WTC11 (cell line): ENCODE measurements at regions not wholly inside any gene's neighbourhood (a gene's known extent, or its start where the extent isn't known, plus 50 kb on each side); places are given as distances from the start of the nearest gene placed in this dataset.
A peak's percentile ranks its signal among the peaks of the same experiment; 100 is the strongest.

Experiments used
- ATAC-seq: fragments of 200-7000 bp; cut with Tn5 transposase; 2 replicates; pipeline ENCODE4 v1.10.0; 2021; ENCODE audit warnings: mild to moderate bottlenecking, moderate library complexity
- CTCF ChIA-PET: fragments of 300-600 bp; sonication (Branson Sonifier 250); formaldehyde crosslinking; loops from one replicate; lab custom pipeline; 2021; ENCODE audit warnings: antibody characterized with exemption; lab: Charles Lee
- POLR2A ChIA-PET: fragments of 350-600 bp; sonication (Branson Sonifier 250); formaldehyde crosslinking; loops from one replicate; lab custom pipeline; 2021; ENCODE audit warnings: antibody characterized with exemption; lab: Charles Lee
- DNase-seq: peaks from one replicate; pipeline ENCODE4 v3.0.0; 2021; ENCODE audit warnings: low spot score
- H3K27ac Mint-ChIP-seq: 2 replicates; pipeline ENCODE4 v1.8.0; 2021; ENCODE audit warnings: mixed read lengths
- H3K27me3 Mint-ChIP-seq: 2 replicates; pipeline ENCODE4 v1.8.0; 2021; ENCODE audit warnings: low read depth, mild to moderate bottlenecking, moderate library complexity, mixed read lengths
- H3K36me3 Mint-ChIP-seq: 2 replicates; pipeline ENCODE4 v1.8.0; 2021; ENCODE audit warnings: mixed read lengths
- H3K4me1 Mint-ChIP-seq: 2 replicates; pipeline ENCODE4 v1.8.0; 2022; ENCODE audit warnings: mixed read lengths
- H3K4me3 Mint-ChIP-seq: 2 replicates; pipeline ENCODE4 v1.8.0; 2021; ENCODE audit warnings: mild to moderate bottlenecking, moderate library complexity, mixed read lengths
- H3K9me3 Mint-ChIP-seq: 2 replicates; pipeline ENCODE4 v1.8.0; 2021; ENCODE audit warnings: mixed read lengths
- AR ChIP-seq: fragments of 250-450 bp; sonication (Bioruptor Pico); IDR thresholded peaks from 2 replicates; pipeline ENCODE4 v1.9.0; 2021; ENCODE audit warnings: mild to moderate bottlenecking
- ATF1 ChIP-seq: sonication (generic); formaldehyde crosslinking; IDR thresholded peaks from 2 replicates; pipeline ENCODE4 v1.8.1; 2023; ENCODE audit warnings: mild to moderate bottlenecking, moderate library complexity, missing genetic modification reagents
- ATF2 ChIP-seq: sonication (generic); formaldehyde crosslinking; IDR thresholded peaks from 2 replicates; pipeline ENCODE4 v1.8.1; 2022; ENCODE audit warnings: low read depth, missing genetic modification reagents, borderline replicate concordance
- CREB1 ChIP-seq: sonication (generic); formaldehyde crosslinking; IDR thresholded peaks from 2 replicates; pipeline ENCODE4 v1.8.0; 2023; ENCODE audit warnings: mild to moderate bottlenecking, missing genetic modification reagents
- E2F1 ChIP-seq: sonication (generic); formaldehyde crosslinking; IDR thresholded peaks from 2 replicates; pipeline ENCODE4 v1.8.0; 2022; ENCODE audit warnings: mild to moderate bottlenecking, missing genetic modification reagents
- E2F5 ChIP-seq: sonication (generic); formaldehyde crosslinking; IDR thresholded peaks from 2 replicates; pipeline ENCODE4 v1.8.1; 2022; ENCODE audit warnings: mild to moderate bottlenecking, moderate library complexity, missing genetic modification reagents
- FOXP4 ChIP-seq: sonication (generic); formaldehyde crosslinking; IDR thresholded peaks from 2 replicates; pipeline ENCODE4 v1.8.0; 2022; ENCODE audit warnings: mild to moderate bottlenecking, missing genetic modification reagents
- GABPB1 ChIP-seq: sonication (generic); formaldehyde crosslinking; IDR thresholded peaks from 2 replicates; pipeline ENCODE4 v1.8.1; 2023; ENCODE audit warnings: mild to moderate bottlenecking, missing genetic modification reagents
- IRF1 ChIP-seq: sonication (generic); formaldehyde crosslinking; IDR thresholded peaks from 2 replicates; pipeline ENCODE4 v1.8.0; 2023; ENCODE audit warnings: missing genetic modification reagents
- KAT7 ChIP-seq: sonication (generic); formaldehyde crosslinking; IDR thresholded peaks from 2 replicates; pipeline ENCODE4 v1.8.1; 2023; ENCODE audit warnings: missing genetic modification reagents, mild to moderate bottlenecking, borderline replicate concordance
- SMAD3 ChIP-seq: sonication (generic); formaldehyde crosslinking; IDR thresholded peaks from 2 replicates; pipeline ENCODE4 v1.8.0; 2022; ENCODE audit warnings: missing genetic modification reagents, mild to moderate bottlenecking, borderline replicate concordance
- SP1 ChIP-seq: sonication (generic); formaldehyde crosslinking; conservative IDR thresholded peaks from 2 replicates; pipeline ENCODE4 v1.8.1; 2022; ENCODE audit warnings: missing genetic modification reagents
- TCF7 ChIP-seq: sonication (generic); formaldehyde crosslinking; IDR thresholded peaks from 2 replicates; pipeline ENCODE4 v1.8.0; 2022; ENCODE audit warnings: mild to moderate bottlenecking, low read depth, missing genetic modification reagents, moderate library complexity
- TP53 ChIP-seq: sonication (generic); formaldehyde crosslinking; IDR thresholded peaks from 2 replicates; pipeline ENCODE4 v1.8.1; 2023; ENCODE audit warnings: mild to moderate bottlenecking, missing genetic modification reagents
- USF1 ChIP-seq: sonication (generic); formaldehyde crosslinking; IDR thresholded peaks from 2 replicates; pipeline ENCODE4 v1.8.0; 2022; ENCODE audit warnings: mild to moderate bottlenecking, missing genetic modification reagents
- ZNF138 ChIP-seq: sonication (generic); formaldehyde crosslinking; conservative IDR thresholded peaks from 2 replicates; pipeline ENCODE4 v1.8.1; 2022; ENCODE audit warnings: mild to moderate bottlenecking, moderate library complexity, missing genetic modification reagents
- ZNF219 ChIP-seq: sonication (generic); formaldehyde crosslinking; IDR thresholded peaks from 2 replicates; pipeline ENCODE4 v1.8.0; 2023; ENCODE audit warnings: missing genetic modification reagents, mild to moderate bottlenecking, borderline replicate concordance
- ZNF532 ChIP-seq: fragments of 250-450 bp; sonication (Bioruptor Pico); IDR thresholded peaks from 2 replicates; pipeline ENCODE4 v1.9.0; 2021; ENCODE audit warnings: mild to moderate bottlenecking, borderline replicate concordance

- H3K9me3 Mint-ChIP-seq: peaks cover 3% of the 10 kb centered on the region; the same call in 1 of the 2 replicates
- ATAC-seq (peak; percentile 75), DNase-seq (no peak)
- no peaks in the 10 kb centered on the region for H3K27me3 Mint-ChIP-seq
- H3K4me1 Mint-ChIP-seq: peaks cover 18% of the 10 kb centered on the region
- no peak overlapping the region for H3K4me3 Mint-ChIP-seq
- no peak for TF ChIP-seq E2F5 (CRISPR knock-in tag)
- no peak for TF ChIP-seq USF1 (CRISPR knock-in tag)
- TF ChIP-seq ATF1: no peak
- TF ChIP-seq AR (CRISPR knock-in tag): no peak
- no peak for TF ChIP-seq E2F1 (CRISPR knock-in tag)
- no peak for TF ChIP-seq IRF1 (CRISPR knock-in tag)
- TF ChIP-seq TP53 (CRISPR knock-in tag): no peak
- TF ChIP-seq SMAD3: no peak
- TF ChIP-seq TCF7 (CRISPR knock-in tag): no peak
- TF ChIP-seq FOXP4: no peak
- TF ChIP-seq ZNF138 (CRISPR knock-in tag): no peak
- TF ChIP-seq KAT7: no peak
- no peak for TF ChIP-seq CREB1
- H3K36me3 Mint-ChIP-seq: no peaks in the 10 kb centered on the region
- no peak overlapping the region for H3K27ac Mint-ChIP-seq
- POLR2A ChIA-PET: no interaction called here
- CTCF ChIA-PET: no interaction called here
Measured at GRCh38 chr13:104011505-104012241, 945.5 kb upstream of the SLC10A2 start.

- peaks cover 17% of the 10 kb centered on the region for H3K4me1 Mint-ChIP-seq
- H3K4me3 Mint-ChIP-seq: no peak overlapping the region
- H3K9me3 Mint-ChIP-seq: no peaks in the 10 kb centered on the region
- DNase-seq (no peak), ATAC-seq (no peak)
- ChIA-PET CTCF (no interaction called here), POLR2A (no interaction called here)
- no peaks in the 10 kb centered on the region for H3K27me3 Mint-ChIP-seq
- TF ChIP-seq SP1 (CRISPR knock-in tag) (no peak), ZNF532 (CRISPR knock-in tag) (no peak), GABPB1 (no peak), ZNF219 (CRISPR knock-in tag) (no peak), ATF2 (CRISPR knock-in tag) (no peak)
- no peaks in the 10 kb centered on the region for H3K36me3 Mint-ChIP-seq
- H3K27ac Mint-ChIP-seq: no peak overlapping the region
Measured at GRCh38 chr13:104008541-104009435, 942.6 kb upstream of the SLC10A2 start.
